ENCODE measurements at regions not wholly inside any gene's neighbourhood (a gene's known extent, or its start where the extent isn't known, plus 50 kb on each side); places are given as distances from the start of the nearest gene placed in this dataset.

DNA sequence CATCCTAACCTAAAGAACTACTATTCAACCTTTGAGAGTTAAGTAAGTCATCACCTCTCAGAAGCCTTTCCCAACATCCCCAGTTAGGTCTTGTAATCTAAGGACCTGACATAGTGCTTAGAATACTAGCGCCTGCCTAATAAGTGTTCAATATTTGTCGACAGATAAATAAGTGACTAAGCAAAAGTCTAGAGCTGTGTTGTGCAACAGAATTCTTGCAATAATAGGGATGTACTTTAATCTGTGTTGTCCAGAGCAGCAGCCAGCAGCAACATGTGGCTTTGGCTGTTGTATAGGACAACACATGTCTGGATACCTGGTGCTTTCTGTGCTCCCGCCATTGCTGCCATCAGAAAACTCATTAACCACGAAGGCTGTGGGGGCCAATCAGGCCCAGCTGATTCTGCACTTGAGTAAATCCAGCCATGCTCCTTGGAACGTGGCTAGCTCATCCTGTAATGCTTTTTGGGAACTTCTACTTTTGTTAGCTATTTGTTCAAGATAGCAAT, 66.8 kb upstream of the NTM start:
- TF ChIP-seq POLR2A (IDR thresholded peaks at IDR 0.05), result no peak
- TF ChIP-seq, protein P1, sequence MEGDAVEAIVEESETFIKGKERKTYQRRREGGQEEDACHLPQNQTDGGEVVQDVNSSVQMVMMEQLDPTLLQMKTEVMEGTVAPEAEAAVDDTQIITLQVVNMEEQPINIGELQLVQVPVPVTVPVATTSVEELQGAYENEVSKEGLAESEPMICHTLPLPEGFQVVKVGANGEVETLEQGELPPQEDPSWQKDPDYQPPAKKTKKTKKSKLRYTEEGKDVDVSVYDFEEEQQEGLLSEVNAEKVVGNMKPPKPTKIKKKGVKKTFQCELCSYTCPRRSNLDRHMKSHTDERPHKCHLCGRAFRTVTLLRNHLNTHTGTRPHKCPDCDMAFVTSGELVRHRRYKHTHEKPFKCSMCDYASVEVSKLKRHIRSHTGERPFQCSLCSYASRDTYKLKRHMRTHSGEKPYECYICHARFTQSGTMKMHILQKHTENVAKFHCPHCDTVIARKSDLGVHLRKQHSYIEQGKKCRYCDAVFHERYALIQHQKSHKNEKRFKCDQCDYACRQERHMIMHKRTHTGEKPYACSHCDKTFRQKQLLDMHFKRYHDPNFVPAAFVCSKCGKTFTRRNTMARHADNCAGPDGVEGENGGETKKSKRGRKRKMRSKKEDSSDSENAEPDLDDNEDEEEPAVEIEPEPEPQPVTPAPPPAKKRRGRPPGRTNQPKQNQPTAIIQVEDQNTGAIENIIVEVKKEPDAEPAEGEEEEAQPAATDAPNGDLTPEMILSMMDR (IDR thresholded peaks at IDR 0.05), result no peak
